Caco-2 (cell line): ENCODE measurements at regions not wholly inside any gene's neighbourhood (a gene's known extent, or its start where the extent isn't known, plus 50 kb on each side); places are given as distances from the start of the nearest gene placed in this dataset.

Experiments
- BruUV-seq: library from RNA; stranded (reverse); fragments of 400-500 nt; replicated peaks from 2 replicates; lab custom pipeline; 2021; lab: Mats Ljungman, UMichigan
- CTCF ChIA-PET: fragments of 300-600 bp; sonication (Branson Sonifier 250); formaldehyde crosslinking; loops from one replicate; lab custom pipeline; 2022; ENCODE audit warnings: antibody characterized with exemption; lab: Charles Lee
- POLR2A ChIA-PET: fragments of 300-600 bp; sonication (Branson Sonifier 250); formaldehyde crosslinking; loops from one replicate; lab custom pipeline; 2022; ENCODE audit warnings: antibody characterized with exemption; lab: Charles Lee
- DNase-seq, 2 experiments: peaks; one replicate each; pipeline versions ENCODE4 v3.0.0 to v3.0.0-alpha.2; 2020 to 2022
- H3K27me3 ChIP-seq: replicated peaks from 2 replicates; pipeline ENCODE4 v1.6.0; 2011; ENCODE audit warnings: low read length; ENCODE audit not compliant: control insufficient read depth, insufficient read depth
- H3K36me3 ChIP-seq: 2 replicates; pipeline ENCODE4 v1.5.1; 2011; ENCODE audit warnings: low read length; ENCODE audit not compliant: control insufficient read depth, insufficient read depth
- H3K4me1 ChIP-seq: fragments of 250-450 bp; sonication (Bioruptor Pico); 2 replicates; pipeline ENCODE4 v1.5.1; 2020; ENCODE audit warnings: mild to moderate bottlenecking
- H3K4me3 ChIP-seq: 2 replicates; pipeline ENCODE4 v1.5.1; 2011; ENCODE audit warnings: low read depth, mild to moderate bottlenecking, control low read depth, low read length
- H3K9me3 ChIP-seq: fragments of 250-450 bp; sonication (Bioruptor Pico); 2 replicates; pipeline ENCODE4 v1.5.1; 2020; ENCODE audit warnings: mild to moderate bottlenecking, moderate library complexity
- H3K27ac Mint-ChIP-seq: one replicate; pipeline ENCODE4 v1.8.0; 2022; ENCODE audit warnings: mixed read lengths; ENCODE audit not compliant: unreplicated experiment
- H3K27me3 Mint-ChIP-seq: one replicate; pipeline ENCODE4 v1.8.0; 2022; ENCODE audit warnings: mixed read lengths; ENCODE audit not compliant: insufficient read depth, unreplicated experiment
- H3K36me3 Mint-ChIP-seq: one replicate; pipeline ENCODE4 v1.8.0; 2022; ENCODE audit warnings: mild to moderate bottlenecking, mixed read lengths; ENCODE audit not compliant: insufficient read depth, unreplicated experiment
- H3K4me1 Mint-ChIP-seq: one replicate; pipeline ENCODE4 v1.8.0; 2022; ENCODE audit warnings: low read depth, mixed read lengths; ENCODE audit not compliant: unreplicated experiment
- H3K4me3 Mint-ChIP-seq: one replicate; pipeline ENCODE4 v1.8.0; 2022; ENCODE audit warnings: mild to moderate bottlenecking, moderate library complexity, mixed read lengths; ENCODE audit not compliant: unreplicated experiment
- H3K9me3 Mint-ChIP-seq: one replicate; pipeline ENCODE4 v1.8.0; 2022; ENCODE audit warnings: mixed read lengths; ENCODE audit not compliant: unreplicated experiment
- CTCF ChIP-seq, 2 experiments: fragments of 200-600 bp in 1 of 2; IDR thresholded peaks; 1 replicate in 1 of 2; 2 replicates in 1 of 2; pipeline versions ENCODE4 v1.5.1 to v1.8.0; 2011 to 2022; ENCODE audit warnings: antibody characterized with exemption in 1 of 2, control low read depth in 1 of 2, inconsistent platforms in 1 of 2, low read depth in 1 of 2, low read length in 1 of 2, mild to moderate bottlenecking in 1 of 2, moderate library complexity in 1 of 2; ENCODE audit not compliant: insufficient read depth in 1 of 2, severe bottlenecking in 1 of 2, unreplicated experiment in 1 of 2
- intact Hi-C: fragments of 100-400 bp; cut with micrococcal nuclease; formaldehyde crosslinking; loops from one replicate; pipeline ENCODE4 v1.10.0; 2022; ENCODE audit not compliant: unreplicated experiment

GRCh38 chr5:42900734-42901133, 89.0 kb upstream of the SELENOP start:
- Mint-ChIP-seq H3K4me3 (no peak overlapping the region), H3K27ac (no peak overlapping the region), H3K27me3 (no peaks in the 10 kb centered on the region), H3K4me1 (no peaks in the 10 kb centered on the region), H3K36me3 (no peaks in the 10 kb centered on the region), H3K9me3 (peaks cover 10% of the 10 kb centered on the region)
- BruUV-seq: no TSS peak
- ChIA-PET CTCF (no interaction called here), POLR2A (no interaction called here)
- no peaks in the 10 kb centered on the region for H3K36me3 ChIP-seq
- H3K4me3 ChIP-seq: no peak overlapping the region
- no peaks in the 10 kb centered on the region for H3K9me3 ChIP-seq
- H3K4me1 ChIP-seq: no peaks in the 10 kb centered on the region
- intact Hi-C loops: no loop called here
- TF ChIP-seq CTCF (IDR thresholded peaks at IDR 0.05; ENCODE audit: insufficient read depth in 1 of 2, low read depth in 1 of 2, low read length in 1 of 2, severe bottlenecking in 1 of 2, unreplicated experiment in 1 of 2): no peak
- H3K27me3 ChIP-seq: no peaks in the 10 kb centered on the region
- DNase-seq: no peak

DNA sequence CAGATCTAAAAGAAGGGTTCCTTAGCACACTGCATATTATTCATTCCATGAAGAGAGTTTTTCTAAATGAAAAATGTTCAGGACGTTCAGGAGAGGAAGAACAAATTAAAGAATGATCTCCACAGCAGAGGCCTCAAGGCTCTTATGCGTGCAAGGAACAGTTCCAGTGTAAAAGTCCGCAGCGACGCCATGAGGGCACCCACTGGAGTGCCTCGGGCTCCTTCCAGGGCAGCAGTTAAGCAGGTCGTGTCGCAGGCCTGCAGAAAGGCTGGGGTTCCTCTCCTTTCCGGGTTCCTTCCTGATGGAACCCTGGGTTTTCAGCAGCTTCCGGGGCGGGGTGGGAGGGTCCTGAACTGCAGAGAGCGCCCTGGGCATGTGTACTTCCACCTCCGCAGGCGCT, 87.1 kb upstream of the SELENOP start:
- Mint-ChIP-seq H3K9me3 (peaks cover 10% of the 10 kb centered on the region), H3K27me3 (no peaks in the 10 kb centered on the region), H3K4me3 (no peak overlapping the region), H3K36me3 (no peaks in the 10 kb centered on the region), H3K27ac (no peak overlapping the region), H3K4me1 (no peaks in the 10 kb centered on the region)
- no TSS peak for BruUV-seq
- POLR2A ChIA-PET: no interaction called here
- H3K4me3 ChIP-seq: no peak overlapping the region
- no peaks in the 10 kb centered on the region for H3K4me1 ChIP-seq
- no peak for DNase-seq
- CTCF ChIA-PET: no interaction called here
- no peaks in the 10 kb centered on the region for H3K36me3 ChIP-seq
- no peak for TF ChIP-seq CTCF (IDR thresholded peaks at IDR 0.05; ENCODE audit: insufficient read depth in 1 of 2, low read depth in 1 of 2, low read length in 1 of 2, severe bottlenecking in 1 of 2, unreplicated experiment in 1 of 2)
- H3K27me3 ChIP-seq: no peaks in the 10 kb centered on the region
- intact Hi-C loops: no loop called here
- no peaks in the 10 kb centered on the region for H3K9me3 ChIP-seq

- POLR2A ChIA-PET: no interaction called here
- Histone ChIP-seq H3K9me3 (no peaks in the 10 kb centered on the region), H3K4me1 (no peaks in the 10 kb centered on the region), H3K27me3 (no peaks in the 10 kb centered on the region), H3K36me3 (no peaks in the 10 kb centered on the region), H3K4me3 (no peak overlapping the region)
- no peaks in the 10 kb centered on the region for H3K4me1 Mint-ChIP-seq
- intact Hi-C loops: no loop called here
- BruUV-seq: no TSS peak
- CTCF ChIA-PET: no interaction called here
- no peaks in the 10 kb centered on the region for H3K27me3 Mint-ChIP-seq
- DNase-seq: no peak
- TF ChIP-seq CTCF (IDR thresholded peaks at IDR 0.05; ENCODE audit: insufficient read depth in 1 of 2, low read depth in 1 of 2, low read length in 1 of 2, severe bottlenecking in 1 of 2, unreplicated experiment in 1 of 2): no peak
- no peak overlapping the region for H3K27ac Mint-ChIP-seq
- H3K9me3 Mint-ChIP-seq: peaks cover 10% of the 10 kb centered on the region
- H3K36me3 Mint-ChIP-seq: no peaks in the 10 kb centered on the region
- H3K4me3 Mint-ChIP-seq: no peak overlapping the region
Observed at GRCh38 chr5:42896523-42896922, 84.8 kb upstream of the SELENOP start.
